Parathyroid adenoma (tissue), 2 donors: ENCODE measurements at regions not wholly inside any gene's neighbourhood (a gene's known extent, or its start where the extent isn't known, plus 50 kb on each side); places are given as distances from the start of the nearest gene placed in this dataset.

ENCODE experiments used
- H2AFZ ChIP-seq: fragments of 300-600 bp; sonication (generic); one replicate; pipeline ENCODE4 v1.7.0; 2017; ENCODE audit warnings: antibody characterized with exemption, mild to moderate bottlenecking
- H3K27ac ChIP-seq: fragments of 300-600 bp; sonication (generic); one replicate; pipeline ENCODE4 v1.7.0; 2017
- H3K27me3 ChIP-seq: fragments of 300-600 bp; sonication (generic); one replicate; pipeline ENCODE4 v1.7.0; 2017; ENCODE audit warnings: low read length; ENCODE audit not compliant: control insufficient read depth, insufficient read depth
- H3K36me3 ChIP-seq: fragments of 300-600 bp; sonication (generic); one replicate; pipeline ENCODE4 v1.7.0; 2017; ENCODE audit warnings: low read length; ENCODE audit not compliant: control insufficient read depth, insufficient read depth
- H3K4me1 ChIP-seq: fragments of 300-600 bp; sonication (generic); one replicate; pipeline ENCODE4 v1.7.0; 2017; ENCODE audit warnings: control low read depth
- H3K4me2 ChIP-seq: fragments of 300-600 bp; sonication (generic); one replicate; pipeline ENCODE4 v1.7.0; 2017; ENCODE audit warnings: low read length
- H3K4me3 ChIP-seq: fragments of 300-600 bp; sonication (generic); one replicate; pipeline ENCODE4 v1.7.0; 2017; ENCODE audit warnings: low read depth, low read length
- H3K79me2 ChIP-seq: fragments of 300-600 bp; sonication (generic); one replicate; pipeline ENCODE4 v1.7.0; 2017; ENCODE audit warnings: control low read depth
- H3K9ac ChIP-seq: fragments of 300-600 bp; sonication (generic); one replicate; pipeline ENCODE4 v1.7.0; 2017; ENCODE audit warnings: mild to moderate bottlenecking
- H3K9me3 ChIP-seq: fragments of 300-600 bp; sonication (generic); one replicate; pipeline ENCODE4 v1.7.0; 2017; ENCODE audit warnings: low read length; ENCODE audit not compliant: control insufficient read depth
- TF ChIP-seq, protein P1 (sequence below): fragments of 300-600 bp; sonication (generic); IDR thresholded peaks from one replicate; pipeline ENCODE4 v1.7.0; 2017; ENCODE audit warnings: antibody characterized with exemption, mild to moderate bottlenecking
- donor health status: primary hyperparathyroidism.

DNA sequence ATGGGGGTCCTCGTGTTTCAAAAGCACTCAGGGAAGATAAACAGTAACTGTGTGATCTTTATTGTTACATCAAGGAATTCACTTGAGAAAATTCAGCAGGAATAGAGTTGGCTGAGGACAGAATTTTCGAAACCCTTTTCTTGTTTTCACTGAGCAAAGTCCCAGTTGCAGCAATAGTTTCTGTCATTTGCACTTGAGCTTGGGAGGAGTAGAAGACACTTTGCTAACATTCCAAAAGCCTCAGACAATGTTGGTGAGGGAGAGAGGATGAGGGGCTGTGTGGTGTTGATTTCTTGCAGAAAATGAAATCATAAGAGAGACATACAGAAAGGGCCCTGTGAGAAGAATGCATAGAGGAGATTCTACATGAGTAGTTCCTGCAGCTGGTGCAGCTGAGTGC lies 151.9 kb upstream of the DIPK2B start:
- Histone ChIP-seq H3K4me1 (no peaks in the 10 kb centered on the region), H3K4me3 (no peak overlapping the region), H3K9ac (no peak overlapping the region), H3K9me3 (no peaks in the 10 kb centered on the region), H3K27me3 (no peaks in the 10 kb centered on the region), H3K27ac (no peak overlapping the region), H3K79me2 (no peaks in the 10 kb centered on the region), H3K4me2 (no peak overlapping the region), H3K36me3 (no peaks in the 10 kb centered on the region), H2AFZ (no peak overlapping the region)
- TF ChIP-seq, protein P1, sequence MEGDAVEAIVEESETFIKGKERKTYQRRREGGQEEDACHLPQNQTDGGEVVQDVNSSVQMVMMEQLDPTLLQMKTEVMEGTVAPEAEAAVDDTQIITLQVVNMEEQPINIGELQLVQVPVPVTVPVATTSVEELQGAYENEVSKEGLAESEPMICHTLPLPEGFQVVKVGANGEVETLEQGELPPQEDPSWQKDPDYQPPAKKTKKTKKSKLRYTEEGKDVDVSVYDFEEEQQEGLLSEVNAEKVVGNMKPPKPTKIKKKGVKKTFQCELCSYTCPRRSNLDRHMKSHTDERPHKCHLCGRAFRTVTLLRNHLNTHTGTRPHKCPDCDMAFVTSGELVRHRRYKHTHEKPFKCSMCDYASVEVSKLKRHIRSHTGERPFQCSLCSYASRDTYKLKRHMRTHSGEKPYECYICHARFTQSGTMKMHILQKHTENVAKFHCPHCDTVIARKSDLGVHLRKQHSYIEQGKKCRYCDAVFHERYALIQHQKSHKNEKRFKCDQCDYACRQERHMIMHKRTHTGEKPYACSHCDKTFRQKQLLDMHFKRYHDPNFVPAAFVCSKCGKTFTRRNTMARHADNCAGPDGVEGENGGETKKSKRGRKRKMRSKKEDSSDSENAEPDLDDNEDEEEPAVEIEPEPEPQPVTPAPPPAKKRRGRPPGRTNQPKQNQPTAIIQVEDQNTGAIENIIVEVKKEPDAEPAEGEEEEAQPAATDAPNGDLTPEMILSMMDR: no peak

DNA sequence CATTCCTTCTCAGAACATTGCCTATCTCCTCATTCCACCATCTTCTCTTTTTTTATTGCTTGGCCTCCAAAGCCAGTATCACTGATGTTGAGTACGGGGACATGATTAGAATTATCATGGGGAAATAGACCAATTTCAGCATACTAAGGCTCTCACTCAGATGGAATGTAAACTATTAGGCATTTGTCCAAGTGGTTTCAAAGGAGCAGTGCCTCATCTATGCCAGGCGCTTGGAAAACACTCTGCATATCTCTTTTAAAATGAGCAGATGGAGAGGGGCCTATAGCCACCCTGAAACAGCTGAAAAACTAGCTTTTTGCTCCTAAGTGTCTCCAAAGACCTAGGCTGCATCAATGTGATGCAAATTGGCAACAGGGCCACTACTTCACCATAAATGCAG lies 150.8 kb upstream of the DIPK2B start:
- H3K27me3 ChIP-seq: no peaks in the 10 kb centered on the region
- no peak overlapping the region for H2AFZ ChIP-seq
- no peak overlapping the region for H3K4me3 ChIP-seq
- H3K27ac ChIP-seq: no peak overlapping the region
- H3K9me3 ChIP-seq: no peaks in the 10 kb centered on the region
- no peaks in the 10 kb centered on the region for H3K79me2 ChIP-seq
- TF ChIP-seq, protein P1: no peak
- H3K4me2 ChIP-seq: no peak overlapping the region
- H3K36me3 ChIP-seq: no peaks in the 10 kb centered on the region
- H3K9ac ChIP-seq: no peak overlapping the region
- H3K4me1 ChIP-seq: no peaks in the 10 kb centered on the region

DNA sequence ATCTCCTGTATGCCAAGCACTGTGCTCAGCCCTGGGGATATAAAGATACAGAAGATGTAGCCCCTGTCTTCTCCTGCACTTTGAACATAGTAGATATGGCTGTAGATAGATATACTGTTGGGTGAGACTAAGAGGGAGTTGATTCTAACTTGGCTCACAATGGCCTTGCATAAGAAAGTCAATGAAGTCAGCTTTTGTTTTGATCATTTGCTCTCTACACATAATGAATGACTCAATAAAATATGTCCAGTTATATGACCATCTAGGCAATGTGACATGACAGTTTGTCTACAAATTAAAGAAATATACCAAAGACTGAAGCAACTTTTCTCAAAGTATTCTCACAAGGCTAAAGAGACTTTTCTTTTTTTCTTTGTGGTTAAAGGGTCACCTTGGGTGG lies 147.6 kb upstream of the DIPK2B start:
- no peak overlapping the region for H2AFZ ChIP-seq
- no peak overlapping the region for H3K9ac ChIP-seq
- no peaks in the 10 kb centered on the region for H3K27me3 ChIP-seq
- no peaks in the 10 kb centered on the region for H3K4me1 ChIP-seq
- H3K4me3 ChIP-seq: no peak overlapping the region
- no peak overlapping the region for H3K4me2 ChIP-seq
- TF ChIP-seq, protein P1: no peak
- H3K79me2 ChIP-seq: no peaks in the 10 kb centered on the region
- no peak overlapping the region for H3K27ac ChIP-seq
- no peaks in the 10 kb centered on the region for H3K36me3 ChIP-seq
- H3K9me3 ChIP-seq: no peaks in the 10 kb centered on the region

DNA sequence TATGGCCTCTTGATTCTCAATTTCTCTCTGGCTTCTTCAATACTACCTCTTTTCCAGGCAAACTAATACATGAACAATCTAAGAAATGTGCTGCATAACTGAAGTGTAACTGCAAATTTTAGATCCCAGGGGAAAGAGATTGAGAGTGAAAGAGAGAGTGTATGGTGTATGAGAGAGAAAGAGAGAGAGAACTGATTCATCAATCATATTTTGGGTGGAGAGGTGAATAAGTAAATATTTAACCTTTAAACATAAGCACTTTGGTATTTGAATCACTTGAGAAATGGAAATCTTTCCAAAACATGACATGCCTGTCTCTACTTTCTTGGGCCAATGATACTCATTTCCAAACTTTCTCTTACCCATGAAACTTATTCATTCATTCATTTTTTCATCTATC lies 147.2 kb upstream of the DIPK2B start:
- Histone ChIP-seq H3K9me3 (no peaks in the 10 kb centered on the region), H3K79me2 (no peaks in the 10 kb centered on the region), H3K36me3 (no peaks in the 10 kb centered on the region), H3K27ac (no peak overlapping the region), H3K27me3 (no peaks in the 10 kb centered on the region), H3K4me3 (no peak overlapping the region), H3K4me2 (no peak overlapping the region), H3K9ac (no peak overlapping the region), H2AFZ (no peak overlapping the region), H3K4me1 (no peaks in the 10 kb centered on the region)
- TF ChIP-seq, protein P1: no peak

DNA sequence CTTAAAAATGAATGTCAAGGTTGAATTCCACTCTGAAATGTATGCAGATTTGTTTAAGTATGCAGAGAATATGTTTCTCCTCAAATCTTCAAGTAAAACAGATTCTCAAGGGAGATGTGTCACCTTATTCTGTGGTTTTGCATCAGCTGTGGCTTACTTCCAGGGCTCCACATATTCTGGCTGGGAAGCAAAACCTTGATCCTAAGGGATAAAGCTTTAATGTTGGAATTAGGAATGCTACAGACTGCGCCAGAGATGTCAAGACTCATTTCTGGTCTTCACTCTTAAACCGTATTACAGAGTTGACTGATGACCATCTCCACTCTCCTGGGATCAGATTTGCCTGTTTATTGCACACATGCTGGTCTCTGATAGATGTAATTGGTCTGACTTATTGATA lies 143.9 kb upstream of the DIPK2B start:
- no peaks in the 10 kb centered on the region for H3K27me3 ChIP-seq
- no peaks in the 10 kb centered on the region for H3K79me2 ChIP-seq
- H3K36me3 ChIP-seq: no peaks in the 10 kb centered on the region
- TF ChIP-seq, protein P1: no peak
- H3K27ac ChIP-seq: no peak overlapping the region
- no peaks in the 10 kb centered on the region for H3K9me3 ChIP-seq
- no peak overlapping the region for H3K4me2 ChIP-seq
- no peak overlapping the region for H3K9ac ChIP-seq
- H3K4me3 ChIP-seq: no peak overlapping the region
- no peaks in the 10 kb centered on the region for H3K4me1 ChIP-seq
- H2AFZ ChIP-seq: no peak overlapping the region
